Small intestine (tissue), 7 donors: ENCODE measurements at regions not wholly inside any gene's neighbourhood (a gene's known extent, or its start where the extent isn't known, plus 50 kb on each side); places are given as distances from the start of the nearest gene placed in this dataset.
"Not testable (repeated sequence)": the region's sequence is repeated elsewhere in the genome, so short reads cannot be mapped to it uniquely, and the experiment has no call there.

Source experiments
- DNase-seq, 2 donors: peaks; one replicate each; pipeline versions ENCODE4 v3.0.0 to v3.0.0-alpha.2; 2013
- FAIRE-seq: peaks from 2 replicates; lab custom pipeline; 2012; peaks lifted over from hg19 to GRCh38; lab: Jason Lieb, UNC
- H3K27ac ChIP-seq, 3 donors: one replicate each; pipeline ENCODE4 v1.5.1; 2013; ENCODE audit warnings: low read length in 2 of 3, mild to moderate bottlenecking in 2 of 3, control low read depth in 1 of 3, inconsistent platforms in 1 of 3, low read depth in 1 of 3, moderate library complexity in 1 of 3
- H3K27me3 ChIP-seq, 3 donors: one replicate each; pipeline ENCODE4 v1.6.1; 2013; ENCODE audit warnings: low read length in 3 of 3, inconsistent platforms in 1 of 3; ENCODE audit not compliant: control insufficient read depth in 3 of 3, insufficient read depth in 3 of 3
- H3K36me3 ChIP-seq, 3 donors: one replicate each; pipeline ENCODE4 v1.6.1; 2013; ENCODE audit warnings: low read length in 3 of 3, inconsistent platforms in 1 of 3, low read depth in 1 of 3, mild to moderate bottlenecking in 1 of 3, moderate library complexity in 1 of 3; ENCODE audit not compliant: control insufficient read depth in 3 of 3, insufficient read depth in 2 of 3
- H3K4me1 ChIP-seq, 3 donors: one replicate each; pipeline ENCODE4 v1.6.1; 2013; ENCODE audit warnings: low read length in 2 of 3, inconsistent platforms in 1 of 3, low read depth in 1 of 3, mild to moderate bottlenecking in 1 of 3, moderate library complexity in 1 of 3; ENCODE audit not compliant: control insufficient read depth in 3 of 3, insufficient read depth in 2 of 3
- H3K4me3 ChIP-seq, 3 donors: one replicate each; pipeline ENCODE4 v1.5.1; 2013; ENCODE audit warnings: low read length in 3 of 3, control low read depth in 1 of 3, inconsistent platforms in 1 of 3, low read depth in 1 of 3, mild to moderate bottlenecking in 1 of 3, moderate library complexity in 1 of 3
- H3K9me3 ChIP-seq, 2 donors: one replicate each; pipeline ENCODE4 v1.6.1; 2013; ENCODE audit warnings: low read depth in 1 of 2, low read length in 1 of 2; ENCODE audit not compliant: control insufficient read depth in 2 of 2, insufficient read depth in 1 of 2
- WGBS, 3 donors: extraction: QIAGEN DNeasy Blood & Tissue Kit; methylation state at CpG; one replicate each; pipeline ENCODE4 v1.1.7; 2013; 5-methylcytosine and 5-hydroxymethylcytosine counted together
- donor health status: healthy with polysubstance abuse.
- donor health status: control.
- donor health status: control.
- donor health status: Bipolar disorder and iron deficiency.
- donor health status: healthy.

- no peaks in the 10 kb centered on the region for H3K36me3 ChIP-seq
- no peaks in the 10 kb centered on the region for H3K27me3 ChIP-seq
- no peak for FAIRE-seq
- no peaks in the 10 kb centered on the region for H3K9me3 ChIP-seq
- WGBS, 3 donors, result 93 to 100% (median 100%) methylated on average over 1 of the region's 1 CpG
- H3K27ac ChIP-seq, result no peak overlapping the region
- H3K4me1 ChIP-seq, result no peaks in the 10 kb centered on the region
- no peak overlapping the region for H3K4me3 ChIP-seq
- no peak for DNase-seq
Observed at GRCh38 chr3:106981392-106981791, 395.8 kb upstream of the CCDC54 start.

- no peaks in the 10 kb centered on the region for H3K4me1 ChIP-seq
- no peaks in the 10 kb centered on the region for H3K27me3 ChIP-seq
- no peaks in the 10 kb centered on the region for H3K36me3 ChIP-seq
- H3K9me3 ChIP-seq, result peaks cover 0 to 8% of the 10 kb centered on the region in 2 donors
- no peak overlapping the region for H3K4me3 ChIP-seq
- no peak overlapping the region for H3K27ac ChIP-seq
- DNase-seq (no peak), FAIRE-seq (no peak)
- WGBS, 3 donors, result 83 to 94% (median 90%) methylated on average over 2 of the region's 2 CpGs
Observed at GRCh38 chr3:106985721-106986120, 391.5 kb upstream of the CCDC54 start.

- H3K9me3 ChIP-seq, H3K36me3 ChIP-seq, H3K27me3 ChIP-seq, H3K4me1 ChIP-seq, H3K27ac ChIP-seq, H3K4me3 ChIP-seq, FAIRE-seq, DNase-seq: not testable (repeated sequence)
- 76 to 83% (median 78%) methylated on average over 21 of the region's 21 CpGs for WGBS, 3 donors
Observed at GRCh38 chr3:106998841-106999682, 378.2 kb upstream of the CCDC54 start.

- Histone ChIP-seq H3K4me3 (no peak overlapping the region), H3K27ac (no peak overlapping the region), H3K9me3 (no peaks in the 10 kb centered on the region), H3K4me1 (no peaks in the 10 kb centered on the region), H3K36me3 (no peaks in the 10 kb centered on the region), H3K27me3 (no peaks in the 10 kb centered on the region)
- FAIRE-seq (no peak), DNase-seq (no peak)
- 33 to 40% (median 36%) methylated on average over 2 of the region's 2 CpGs for WGBS, 3 donors
Observed at GRCh38 chr3:107001635-107002034, 375.6 kb upstream of the CCDC54 start.

- FAIRE-seq, H3K9me3 ChIP-seq, H3K27ac ChIP-seq, H3K4me1 ChIP-seq, H3K4me3 ChIP-seq, DNase-seq, H3K27me3 ChIP-seq, H3K36me3 ChIP-seq: not testable (repeated sequence)
- 48 to 62% (median 49%) methylated on average over 4 of the region's 4 CpGs for WGBS, 3 donors
Observed at GRCh38 chr3:107005352-107005751, 371.9 kb upstream of the CCDC54 start.

GRCh38 chr3:107008213-107008612, 369.0 kb upstream of the CCDC54 start:
- FAIRE-seq (no peak), DNase-seq (no peak)
- Histone ChIP-seq H3K36me3 (no peaks in the 10 kb centered on the region), H3K9me3 (no peaks in the 10 kb centered on the region), H3K4me1 (no peaks in the 10 kb centered on the region), H3K27me3 (no peaks in the 10 kb centered on the region), H3K27ac (no peak overlapping the region), H3K4me3 (no peak overlapping the region)
- 75 to 91% (median 78%) methylated on average over 1 of the region's 1 CpG for WGBS, 3 donors

- no peak for FAIRE-seq
Observed at GRCh38 chr3:107013641-107014040, 363.6 kb upstream of the CCDC54 start.

GRCh38 chr3:107024551-107025026, 352.6 kb upstream of the CCDC54 start:
- FAIRE-seq, result no peak
- Histone ChIP-seq H3K9me3 (no peaks in the 10 kb centered on the region), H3K27ac (no peak overlapping the region), H3K36me3 (no peaks in the 10 kb centered on the region), H3K4me3 (no peak overlapping the region), H3K27me3 (no peaks in the 10 kb centered on the region), H3K4me1 (no peaks in the 10 kb centered on the region)
- WGBS, 3 donors, result 36 to 53% (median 37%) methylated on average over 2 of the region's 2 CpGs
- DNase-seq, result no peak

More at GRCh38 chr3:107013641-107014040, 363.6 kb upstream of the CCDC54 start:
- no peaks in the 10 kb centered on the region for H3K27me3 ChIP-seq
- no peak for DNase-seq
- H3K27ac ChIP-seq, result no peak overlapping the region
- no peaks in the 10 kb centered on the region for H3K36me3 ChIP-seq
- no peaks in the 10 kb centered on the region for H3K4me1 ChIP-seq
- H3K4me3 ChIP-seq, result no peak overlapping the region
- WGBS, 3 donors, result 75 to 92% (median 90%) methylated on average over 1 of the region's 1 CpG
- H3K9me3 ChIP-seq, result no peaks in the 10 kb centered on the region
